SK-N-SH (cell line): ENCODE measurements at regions not wholly inside any gene's neighbourhood (a gene's known extent, or its start where the extent isn't known, plus 50 kb on each side); places are given as distances from the start of the nearest gene placed in this dataset.

Experiments
- CTCF ChIA-PET: fragments of 300-600, 350-600 bp; formaldehyde crosslinking; extraction: SDS; loops from one replicate; lab custom pipeline; 2021; lab: Yijun Ruan, JAX
- POLR2A ChIA-PET: fragments of 350-600 bp; sonication (Branson Sonifier 250); formaldehyde crosslinking; extraction: SDS; loops from one replicate; lab custom pipeline; 2020; ENCODE audit warnings: antibody characterized with exemption, inconsistent platforms; lab: Yijun Ruan, JAX
- DNase-seq: peaks from one replicate; pipeline ENCODE4 v3.0.0; 2012
- H2AFZ ChIP-seq: fragments of 200-600 bp; sonication (generic); 2 replicates; pipeline ENCODE4 v1.8.1; 2016; ENCODE audit warnings: antibody characterized with exemption, mild to moderate bottlenecking, low read depth
- H3F3A ChIP-seq: fragments of 200-600 bp; sonication (generic); replicated peaks from 2 replicates; pipeline ENCODE3; 2016; ENCODE audit warnings: antibody characterized with exemption, mild to moderate bottlenecking; ENCODE audit not compliant: insufficient read depth
- H3K27ac ChIP-seq, 2 experiments: fragments of 200-500 bp in 1 of 2; fragments of 200-600 bp in 1 of 2; sonication (Bioruptor generic) in 1 of 2; sonication (generic), shearing (Covaris generic) in 1 of 2; 2 replicates each; pipeline versions ENCODE4 v1.5.1 to v1.6.1; 2014 to 2016; ENCODE audit warnings: low read depth in 2 of 2, inconsistent platforms in 1 of 2, low read length in 1 of 2, mild to moderate bottlenecking in 1 of 2, mixed read lengths in 1 of 2
- H3K27me3 ChIP-seq: fragments of 200-600 bp; sonication (generic), shearing (Covaris generic); 2 replicates; pipeline ENCODE4 v1.6.1; 2016; ENCODE audit warnings: mixed run types; ENCODE audit not compliant: insufficient read depth
- H3K36me3 ChIP-seq, 2 experiments: fragments of 200-500 bp in 1 of 2; fragments of 200-600 bp in 1 of 2; sonication (Bioruptor generic) in 1 of 2; sonication (generic) in 1 of 2; replicated peaks in 1 of 2; 2 replicates each; pipeline versions ENCODE3 to v1.5.1; 2014 to 2016; ENCODE audit warnings: low read length in 1 of 2, mild to moderate bottlenecking in 1 of 2; ENCODE audit not compliant: insufficient read depth in 2 of 2, control insufficient read depth in 1 of 2
- H3K4me1 ChIP-seq, 2 experiments: fragments of 200-500 bp in 1 of 2; fragments of 200-600 bp in 1 of 2; sonication (Bioruptor generic) in 1 of 2; sonication (generic), shearing (Covaris generic) in 1 of 2; 2 replicates each; pipeline versions ENCODE4 v1.5.1 to v1.6.1; 2014 to 2016; ENCODE audit warnings: low read depth in 1 of 2, low read length in 1 of 2, mixed run types in 1 of 2; ENCODE audit not compliant: insufficient read depth in 2 of 2, control insufficient read depth in 1 of 2
- H3K4me2 ChIP-seq: fragments of 200-600 bp; sonication (generic), shearing (Covaris generic); 2 replicates; pipeline ENCODE4 v1.6.1; 2017; ENCODE audit warnings: mixed run types
- H3K4me3 ChIP-seq, 2 experiments: fragments of 200-500 bp in 1 of 2; fragments of 200-600 bp in 1 of 2; sonication (Bioruptor generic) in 1 of 2; sonication (generic), shearing (Covaris generic) in 1 of 2; 2 replicates each; pipeline versions ENCODE4 v1.5.1 to v1.8.1; 2014 to 2016; ENCODE audit warnings: low read depth in 2 of 2, inconsistent platforms in 1 of 2, low read length in 1 of 2, mild to moderate bottlenecking in 1 of 2, mixed read lengths in 1 of 2, moderate library complexity in 1 of 2
- H3K79me2 ChIP-seq: fragments of 200-600 bp; sonication (generic); 2 replicates; pipeline ENCODE4 v1.8.1; 2017; ENCODE audit warnings: mild to moderate bottlenecking; ENCODE audit not compliant: insufficient read depth
- H3K9ac ChIP-seq: fragments of 200-600 bp; sonication (generic); 2 replicates; pipeline ENCODE4 v1.6.1; 2017; ENCODE audit warnings: mixed run types
- H3K9me2 ChIP-seq: fragments of 200-600 bp; sonication (generic); 2 replicates; pipeline ENCODE4 v1.6.1; 2017; ENCODE audit warnings: mixed run types
- H3K9me3 ChIP-seq: fragments of 200-600 bp; sonication (generic); 2 replicates; pipeline ENCODE4 v1.6.1; 2017; ENCODE audit warnings: mixed run types, mild to moderate bottlenecking, moderate library complexity
- H4K20me1 ChIP-seq: fragments of 200-600 bp; sonication (generic); 2 replicates; pipeline ENCODE4 v1.6.1; 2017; ENCODE audit warnings: mild to moderate bottlenecking, mixed run types; ENCODE audit not compliant: insufficient read depth
- CHD2 ChIP-seq: fragments of 150-350 bp; IDR thresholded peaks from 2 replicates; pipeline ENCODE4 v1.6.1; 2018; ENCODE audit warnings: low read length; ENCODE audit not compliant: partially characterized antibody
- FOSL2 ChIP-seq: IDR thresholded peaks from 2 replicates; pipeline ENCODE4 v1.4.0; 2012; ENCODE audit warnings: low read depth, mild to moderate bottlenecking, moderate library complexity, borderline replicate concordance
- FOXJ3 ChIP-seq: sonication (generic); formaldehyde crosslinking; IDR thresholded peaks from 2 replicates; pipeline ENCODE4 v1.5.1; 2020; ENCODE audit warnings: mild to moderate bottlenecking, missing genetic modification reagents
- GABPA ChIP-seq: IDR thresholded peaks from 2 replicates; pipeline ENCODE4 v1.4.0; 2012; ENCODE audit warnings: low read depth, mild to moderate bottlenecking
- GATA2 ChIP-seq: sonication (generic); formaldehyde crosslinking; IDR thresholded peaks from 2 replicates; pipeline ENCODE4 v1.5.0; 2020; ENCODE audit warnings: mild to moderate bottlenecking, missing genetic modification reagents
- JUND ChIP-seq: IDR thresholded peaks from 2 replicates; pipeline ENCODE4 v1.4.0; 2012
- MXI1 ChIP-seq: IDR thresholded peaks from 2 replicates; pipeline ENCODE4 v1.6.1; 2012; ENCODE audit warnings: mild to moderate bottlenecking, low read depth, low read length, improper control_type of control experiment
- NRF1 ChIP-seq: IDR thresholded peaks from 2 replicates; pipeline ENCODE4 v1.6.1; 2012; ENCODE audit warnings: low read depth, mild to moderate bottlenecking, low read length
- POLR2AphosphoS5 ChIP-seq: IDR thresholded peaks from 2 replicates; pipeline ENCODE4 v1.6.1; 2012; ENCODE audit warnings: low read depth, low read length
- REST ChIP-seq: IDR thresholded peaks from 2 replicates; pipeline ENCODE4 v1.6.1; 2012; ENCODE audit warnings: mild to moderate bottlenecking, low read depth, low read length, moderate library complexity
- RFX5 ChIP-seq: IDR thresholded peaks from 2 replicates; pipeline ENCODE4 v1.6.1; 2012; ENCODE audit warnings: mild to moderate bottlenecking, improper control_type of control experiment, low read length
- SIN3A ChIP-seq: IDR thresholded peaks from 2 replicates; pipeline ENCODE4 v1.6.1; 2012; ENCODE audit warnings: low read depth, mild to moderate bottlenecking, low read length, moderate library complexity, borderline replicate concordance
- TCF12 ChIP-seq: IDR thresholded peaks from 2 replicates; pipeline ENCODE4 v1.4.0; 2012
- TEAD4 ChIP-seq: IDR thresholded peaks from 2 replicates; pipeline ENCODE4 v1.4.0; 2012; ENCODE audit warnings: mild to moderate bottlenecking, borderline replicate concordance; ENCODE audit not compliant: insufficient read depth
- USF1 ChIP-seq: IDR thresholded peaks from 2 replicates; pipeline ENCODE4 v1.4.0; 2012; ENCODE audit warnings: low read depth, borderline replicate concordance
- YY1 ChIP-seq: IDR thresholded peaks from 2 replicates; pipeline ENCODE4 v1.4.0; 2012; ENCODE audit warnings: low read depth, mild to moderate bottlenecking
- ZBTB33 ChIP-seq: IDR thresholded peaks from 2 replicates; pipeline ENCODE4 v1.4.0; 2012; ENCODE audit warnings: low read depth, borderline replicate concordance
- WGBS: methylation state at CpG from one replicate; pipeline ENCODE4 v1.1.6; 2017; ENCODE audit warnings: low lambda C conversion rate; 5-methylcytosine and 5-hydroxymethylcytosine counted together

- H3K9me2 ChIP-seq, result no peaks in the 10 kb centered on the region
- no peak overlapping the region for H3K4me3 ChIP-seq
- no peaks in the 10 kb centered on the region for H4K20me1 ChIP-seq
- H3K79me2 ChIP-seq, result no peaks in the 10 kb centered on the region
- H3K9ac ChIP-seq, result no peak overlapping the region
- TF ChIP-seq YY1, result no peak
- TF ChIP-seq TEAD4, result no peak
- no peak for TF ChIP-seq GABPA
- TF ChIP-seq FOSL2, result no peak
- TF ChIP-seq JUND, result no peak
- TF ChIP-seq GATA2 (CRISPR knock-in tag), result no peak
- TF ChIP-seq CHD2, result no peak
- no peak for TF ChIP-seq SIN3A
- no peak for TF ChIP-seq FOXJ3 (CRISPR knock-in tag)
- TF ChIP-seq ZBTB33, result no peak
- TF ChIP-seq USF1, result no peak
- no peak for TF ChIP-seq MXI1
- TF ChIP-seq RFX5, result no peak
- no peak for TF ChIP-seq NRF1
- TF ChIP-seq POLR2AphosphoS5, result no peak
- no peak for TF ChIP-seq REST
- no peak for TF ChIP-seq TCF12
- H3F3A ChIP-seq, result no peaks in the 10 kb centered on the region
- DNase-seq, result no peak
- ChIA-PET POLR2A (no interaction called here), CTCF (no interaction called here)
- H3K36me3 ChIP-seq, result peaks cover 0 to 4% of the 10 kb centered on the region in 2 experiments
- WGBS, result 94% methylated on average over 2 of the region's 2 CpGs
- H3K9me3 ChIP-seq, result no peaks in the 10 kb centered on the region
- no peak overlapping the region for H3K4me2 ChIP-seq
- H3K27me3 ChIP-seq, result no peaks in the 10 kb centered on the region
- no peaks in the 10 kb centered on the region for H3K4me1 ChIP-seq
- H2AFZ ChIP-seq, result no peak overlapping the region
- no peak overlapping the region for H3K27ac ChIP-seq
These were observed 278.9 kb downstream of the TGFB2 start for GRCh38 chr1:218624052-218624451.
